Activated naive CD4-positive, alpha-beta T cell treated with anti-CD3 and anti-CD28 coated beads, Interleukin-2, amount 10 ng/mL, durations not matched to agents 7 days and 5 days (primary cell): ENCODE measurements at regions not wholly inside any gene's neighbourhood (a gene's known extent, or its start where the extent isn't known, plus 50 kb on each side); places are given as distances from the start of the nearest gene placed in this dataset.
"Not testable (repeated sequence)": the region's sequence is repeated elsewhere in the genome, so short reads cannot be mapped to it uniquely, and the experiment has no call there.

Experiments used
- CTCF ChIA-PET: fragments of 350-600 bp; sonication (Branson Sonifier 250); formaldehyde crosslinking; loops from one replicate; lab custom pipeline; 2021; ENCODE audit warnings: antibody characterized with exemption; lab: Charles Lee
- DNase-seq: peaks from one replicate; pipeline ENCODE4 v3.0.0-alpha.2; 2020
- H3K27ac Mint-ChIP-seq: one replicate; pipeline ENCODE4 v1.8.0; 2021; ENCODE audit warnings: mild to moderate bottlenecking, moderate library complexity, mixed read lengths
- H3K27me3 Mint-ChIP-seq: one replicate; pipeline ENCODE4 v1.8.0; 2021; ENCODE audit warnings: mild to moderate bottlenecking, mixed read lengths
- H3K36me3 Mint-ChIP-seq: one replicate; pipeline ENCODE4 v1.8.0; 2021; ENCODE audit warnings: mixed read lengths
- H3K4me1 Mint-ChIP-seq: one replicate; pipeline ENCODE4 v1.8.0; 2021; ENCODE audit warnings: mixed read lengths
- H3K4me3 Mint-ChIP-seq: one replicate; pipeline ENCODE4 v1.8.0; 2021; ENCODE audit warnings: mild to moderate bottlenecking, moderate library complexity, mixed read lengths
- H3K9me3 Mint-ChIP-seq: one replicate; pipeline ENCODE4 v1.8.0; 2021; ENCODE audit warnings: mixed read lengths

- no peak for DNase-seq
- Mint-ChIP-seq H3K4me3 (no peak overlapping the region), H3K27me3 (no peaks in the 10 kb centered on the region), H3K36me3 (no peaks in the 10 kb centered on the region), H3K9me3 (peaks cover 8% of the 10 kb centered on the region), H3K27ac (no peak overlapping the region), H3K4me1 (no peaks in the 10 kb centered on the region)
- CTCF ChIA-PET = no interaction called here
Measured at GRCh38 chr11:98036810-98037209, 983.9 kb upstream of the CNTN5 start.

- Mint-ChIP-seq H3K4me3 (no peak overlapping the region), H3K36me3 (no peaks in the 10 kb centered on the region), H3K9me3 (peaks cover 5% of the 10 kb centered on the region), H3K4me1 (no peaks in the 10 kb centered on the region), H3K27ac (no peak overlapping the region), H3K27me3 (no peaks in the 10 kb centered on the region)
- CTCF ChIA-PET = no interaction called here
- no peak for DNase-seq
Measured at GRCh38 chr11:98040061-98040808, 980.5 kb upstream of the CNTN5 start.

GRCh38 chr11:98047647-98048046, 973.1 kb upstream of the CNTN5 start:
- H3K36me3 Mint-ChIP-seq = no peaks in the 10 kb centered on the region
- no peaks in the 10 kb centered on the region for H3K4me1 Mint-ChIP-seq
- H3K4me3 Mint-ChIP-seq = no peak overlapping the region
- no peaks in the 10 kb centered on the region for H3K9me3 Mint-ChIP-seq
- CTCF ChIA-PET = no interaction called here
- DNase-seq = no peak
- no peaks in the 10 kb centered on the region for H3K27me3 Mint-ChIP-seq
- H3K27ac Mint-ChIP-seq = no peak overlapping the region

GRCh38 chr11:98053851-98054250, 966.9 kb upstream of the CNTN5 start:
- H3K4me3 Mint-ChIP-seq = no peak overlapping the region

GRCh38 chr11:98056945-98057344, 963.8 kb upstream of the CNTN5 start:
- no peaks in the 10 kb centered on the region for H3K4me1 Mint-ChIP-seq
- DNase-seq = no peak
- H3K36me3 Mint-ChIP-seq = no peaks in the 10 kb centered on the region
- no peak overlapping the region for H3K4me3 Mint-ChIP-seq
- peaks cover 3% of the 10 kb centered on the region for H3K9me3 Mint-ChIP-seq
- no peaks in the 10 kb centered on the region for H3K27me3 Mint-ChIP-seq
- no peak overlapping the region for H3K27ac Mint-ChIP-seq
- CTCF ChIA-PET = no interaction called here

More at GRCh38 chr11:98053851-98054250, 966.9 kb upstream of the CNTN5 start:
- Mint-ChIP-seq H3K36me3 (no peaks in the 10 kb centered on the region), H3K4me1 (no peaks in the 10 kb centered on the region), H3K9me3 (peaks cover 2% of the 10 kb centered on the region), H3K27me3 (no peaks in the 10 kb centered on the region), H3K27ac (no peak overlapping the region)
- CTCF ChIA-PET = no interaction called here
- DNase-seq = no peak

GRCh38 chr11:98059488-98059887, 961.3 kb upstream of the CNTN5 start:
- H3K4me1 Mint-ChIP-seq = no peaks in the 10 kb centered on the region
- DNase-seq = no peak
- CTCF ChIA-PET = no interaction called here
- no peak overlapping the region for H3K4me3 Mint-ChIP-seq
- peaks cover 3% of the 10 kb centered on the region for H3K9me3 Mint-ChIP-seq
- no peaks in the 10 kb centered on the region for H3K27me3 Mint-ChIP-seq
- no peak overlapping the region for H3K27ac Mint-ChIP-seq
- no peaks in the 10 kb centered on the region for H3K36me3 Mint-ChIP-seq

GRCh38 chr11:98060759-98061158, 960.0 kb upstream of the CNTN5 start:
- Mint-ChIP-seq H3K36me3 (no peaks in the 10 kb centered on the region), H3K4me1 (no peaks in the 10 kb centered on the region), H3K27me3 (no peaks in the 10 kb centered on the region), H3K9me3 (peaks cover 3% of the 10 kb centered on the region), H3K4me3 (no peak overlapping the region), H3K27ac (no peak overlapping the region)
- CTCF ChIA-PET = no interaction called here
- no peak for DNase-seq

- Mint-ChIP-seq H3K36me3 (no peaks in the 10 kb centered on the region), H3K27ac (no peak overlapping the region), H3K4me3 (no peak overlapping the region), H3K9me3 (peaks cover 3% of the 10 kb centered on the region), H3K27me3 (no peaks in the 10 kb centered on the region), H3K4me1 (no peaks in the 10 kb centered on the region)
- CTCF ChIA-PET = no interaction called here
- no peak for DNase-seq
Measured at GRCh38 chr11:98061858-98062257, 958.9 kb upstream of the CNTN5 start.

- CTCF ChIA-PET = interaction anchor here (0.7 kb wide), 1 partner anchor 533 kb away, joined by 3 read pairs; no protein-coding TSS in a partner anchor
- Mint-ChIP-seq H3K27ac (no peak overlapping the region), H3K4me3 (no peak overlapping the region), H3K27me3 (no peaks in the 10 kb centered on the region), H3K9me3 (peaks cover 1% of the 10 kb centered on the region), H3K4me1 (no peaks in the 10 kb centered on the region), H3K36me3 (no peaks in the 10 kb centered on the region)
- DNase-seq = no peak
Measured at GRCh38 chr11:98062714-98063113, 958.0 kb upstream of the CNTN5 start.

GRCh38 chr11:98068251-98068650, 952.5 kb upstream of the CNTN5 start:
- Mint-ChIP-seq H3K4me3 (no peak overlapping the region), H3K9me3 (no peaks in the 10 kb centered on the region), H3K4me1 (no peaks in the 10 kb centered on the region), H3K36me3 (no peaks in the 10 kb centered on the region), H3K27me3 (no peaks in the 10 kb centered on the region), H3K27ac (no peak overlapping the region)
- CTCF ChIA-PET = no interaction called here
- no peak for DNase-seq

- H3K4me3 Mint-ChIP-seq, H3K27me3 Mint-ChIP-seq, DNase-seq, H3K9me3 Mint-ChIP-seq, CTCF ChIA-PET, H3K36me3 Mint-ChIP-seq, H3K27ac Mint-ChIP-seq, H3K4me1 Mint-ChIP-seq: not testable (repeated sequence)
Measured at GRCh38 chr11:98069147-98069546, 951.6 kb upstream of the CNTN5 start.

GRCh38 chr11:98069861-98070260, 950.9 kb upstream of the CNTN5 start:
- Mint-ChIP-seq H3K27me3 (no peaks in the 10 kb centered on the region), H3K36me3 (no peaks in the 10 kb centered on the region), H3K4me1 (no peaks in the 10 kb centered on the region), H3K27ac (no peak overlapping the region), H3K4me3 (no peak overlapping the region), H3K9me3 (no peaks in the 10 kb centered on the region)
- CTCF ChIA-PET = no interaction called here
- DNase-seq = no peak

GRCh38 chr11:98090861-98091505, 929.8 kb upstream of the CNTN5 start:
- Mint-ChIP-seq H3K4me1 (no peaks in the 10 kb centered on the region), H3K36me3 (no peaks in the 10 kb centered on the region), H3K9me3 (peaks cover 11% of the 10 kb centered on the region), H3K27me3 (no peaks in the 10 kb centered on the region), H3K4me3 (no peak overlapping the region), H3K27ac (no peak overlapping the region)
- no peak for DNase-seq
- CTCF ChIA-PET = no interaction called here

- no peak for DNase-seq
- Mint-ChIP-seq H3K4me3 (no peak overlapping the region), H3K36me3 (no peaks in the 10 kb centered on the region), H3K27me3 (no peaks in the 10 kb centered on the region), H3K4me1 (no peaks in the 10 kb centered on the region), H3K9me3 (peaks cover 12% of the 10 kb centered on the region), H3K27ac (no peak overlapping the region)
- CTCF ChIA-PET = no interaction called here
Measured at GRCh38 chr11:98099371-98099770, 921.4 kb upstream of the CNTN5 start.

- DNase-seq = no peak
- Mint-ChIP-seq H3K9me3 (peaks cover 12% of the 10 kb centered on the region), H3K4me3 (no peak overlapping the region), H3K4me1 (no peaks in the 10 kb centered on the region), H3K36me3 (no peaks in the 10 kb centered on the region), H3K27ac (no peak overlapping the region), H3K27me3 (no peaks in the 10 kb centered on the region)
- CTCF ChIA-PET = no interaction called here
Measured at GRCh38 chr11:98100689-98101088, 920.1 kb upstream of the CNTN5 start.
